GM20000 (cell line): ENCODE measurements at regions not wholly inside any gene's neighbourhood (a gene's known extent, or its start where the extent isn't known, plus 50 kb on each side); places are given as distances from the start of the nearest gene placed in this dataset.
"Not testable (repeated sequence)": the region's sequence is repeated elsewhere in the genome, so short reads cannot be mapped to it uniquely, and the experiment has no call there.

ENCODE experiments used
- DNase-seq: peaks from one replicate; pipeline ENCODE4 v3.0.0; 2012; ENCODE audit warnings: low spot score
- TF ChIP-seq, protein P1 (sequence below): IDR thresholded peaks from 2 replicates; pipeline ENCODE4 v1.5.1; 2012; ENCODE audit warnings: mild to moderate bottlenecking, control low read depth; ENCODE audit errors: extremely low read depth, missing control alignments

DNA sequence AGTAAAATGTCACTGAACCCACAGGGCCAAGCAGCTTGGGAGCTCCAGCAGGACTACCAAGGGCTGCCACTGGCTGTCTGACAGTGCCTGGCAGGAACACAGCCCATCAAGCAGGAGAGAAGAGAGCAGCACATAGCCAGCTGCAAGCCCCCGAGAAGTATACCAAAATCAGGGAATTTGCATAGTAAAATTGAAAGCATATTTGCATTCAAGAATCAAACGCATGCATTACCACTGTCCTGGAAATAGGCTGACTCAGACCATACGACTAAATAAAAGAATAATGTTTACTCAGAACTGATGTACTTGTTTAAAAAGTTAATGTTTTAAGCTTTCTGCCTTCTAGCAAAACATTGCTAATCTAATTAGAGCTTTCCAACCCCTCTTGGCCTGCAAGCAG lies 298.1 kb downstream of the TFAP2B start:
- TF ChIP-seq, protein P1, sequence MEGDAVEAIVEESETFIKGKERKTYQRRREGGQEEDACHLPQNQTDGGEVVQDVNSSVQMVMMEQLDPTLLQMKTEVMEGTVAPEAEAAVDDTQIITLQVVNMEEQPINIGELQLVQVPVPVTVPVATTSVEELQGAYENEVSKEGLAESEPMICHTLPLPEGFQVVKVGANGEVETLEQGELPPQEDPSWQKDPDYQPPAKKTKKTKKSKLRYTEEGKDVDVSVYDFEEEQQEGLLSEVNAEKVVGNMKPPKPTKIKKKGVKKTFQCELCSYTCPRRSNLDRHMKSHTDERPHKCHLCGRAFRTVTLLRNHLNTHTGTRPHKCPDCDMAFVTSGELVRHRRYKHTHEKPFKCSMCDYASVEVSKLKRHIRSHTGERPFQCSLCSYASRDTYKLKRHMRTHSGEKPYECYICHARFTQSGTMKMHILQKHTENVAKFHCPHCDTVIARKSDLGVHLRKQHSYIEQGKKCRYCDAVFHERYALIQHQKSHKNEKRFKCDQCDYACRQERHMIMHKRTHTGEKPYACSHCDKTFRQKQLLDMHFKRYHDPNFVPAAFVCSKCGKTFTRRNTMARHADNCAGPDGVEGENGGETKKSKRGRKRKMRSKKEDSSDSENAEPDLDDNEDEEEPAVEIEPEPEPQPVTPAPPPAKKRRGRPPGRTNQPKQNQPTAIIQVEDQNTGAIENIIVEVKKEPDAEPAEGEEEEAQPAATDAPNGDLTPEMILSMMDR: no peak

DNA sequence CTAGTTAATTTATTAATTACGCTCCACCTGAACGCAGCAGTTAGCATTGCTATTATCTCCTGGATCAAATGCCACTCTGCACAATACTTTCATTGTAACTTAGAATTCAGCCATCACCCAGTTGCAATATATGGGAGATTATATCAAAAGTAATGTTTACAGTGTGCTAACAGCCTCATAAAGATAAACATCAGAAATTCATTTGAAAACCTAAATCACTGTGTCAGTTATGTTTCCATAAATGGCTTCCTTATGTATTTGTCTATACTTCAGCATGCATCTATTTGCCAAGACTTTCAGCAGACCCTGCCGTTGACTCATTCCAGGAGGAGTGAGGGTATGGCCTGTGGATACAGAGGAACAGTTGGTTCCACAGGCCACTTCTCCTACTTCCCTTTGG lies 300.1 kb downstream of the TFAP2B start:
- TF ChIP-seq, protein P1: no peak
- no peak for DNase-seq

More for the DNA sequence above, 298.1 kb downstream of the TFAP2B start:
- DNase-seq: no peak

DNA sequence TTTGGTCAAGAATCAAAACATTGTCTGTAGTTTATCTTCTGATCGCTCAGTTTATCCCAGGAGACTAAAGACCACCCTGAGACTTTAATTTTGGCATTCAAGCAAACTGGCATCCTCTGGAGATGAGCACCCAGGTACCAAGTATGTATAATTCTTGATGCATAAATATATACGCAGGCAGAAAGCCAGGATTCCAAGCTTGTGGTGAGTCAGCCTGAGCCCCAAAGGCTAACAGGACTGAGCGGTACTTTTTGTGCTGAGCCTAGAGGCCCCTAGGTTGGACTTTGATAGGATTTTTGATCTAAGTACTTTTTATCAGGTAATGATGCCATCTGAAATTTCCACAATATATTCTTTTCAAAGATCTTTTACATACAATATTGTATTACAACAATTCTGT lies 301.3 kb downstream of the TFAP2B start:
- TF ChIP-seq, protein P1: no peak
- DNase-seq: no peak

DNA sequence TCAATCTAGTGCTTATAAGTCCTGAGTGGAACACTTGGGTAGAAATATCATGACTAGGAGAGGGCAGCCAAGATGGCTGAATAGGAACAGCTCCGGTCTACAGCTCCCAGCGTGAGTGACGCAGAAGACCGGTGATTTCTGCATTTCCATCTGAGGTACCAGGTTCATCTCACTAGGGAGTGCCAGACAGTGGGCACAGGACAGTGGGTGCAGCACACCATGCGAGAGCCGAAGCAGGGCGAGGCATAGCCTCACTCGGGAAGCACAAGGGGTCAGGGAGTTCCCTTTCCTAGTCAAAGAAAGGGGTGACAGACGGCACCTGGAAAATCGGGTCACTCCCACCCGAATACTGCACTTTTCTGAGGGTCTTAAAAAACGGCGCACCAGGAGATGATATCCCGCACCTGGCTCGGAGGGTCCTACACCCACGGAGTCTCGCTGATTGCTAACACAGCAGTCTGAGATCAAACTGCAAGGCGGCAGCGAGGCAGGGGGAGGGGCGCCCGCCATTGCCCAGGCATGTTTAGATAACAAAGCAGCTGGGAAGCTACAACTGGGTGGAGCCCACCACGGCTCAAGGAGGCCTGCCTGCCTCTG lies 302.8 kb downstream of the TFAP2B start:
- DNase-seq: not testable (repeated sequence)

DNA sequence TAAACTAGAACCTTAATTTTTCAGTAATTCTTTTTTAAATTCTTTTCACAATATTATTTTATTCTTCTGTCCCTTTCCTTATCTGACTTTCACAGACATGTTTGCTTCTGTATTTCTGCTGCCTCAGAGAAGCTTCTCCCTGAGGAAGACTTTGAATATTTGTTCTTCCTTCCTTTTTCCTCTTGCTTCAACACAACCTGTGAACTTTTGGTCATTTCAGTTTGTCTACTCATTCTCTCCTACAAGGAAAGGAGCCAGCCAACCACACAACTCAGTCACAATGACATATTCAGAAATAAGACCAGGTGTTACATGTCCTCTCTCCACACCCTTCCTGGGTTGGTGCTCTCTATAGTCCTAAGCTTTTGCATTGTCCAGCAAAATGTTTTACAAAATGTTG lies 310.4 kb downstream of the TFAP2B start:
- DNase-seq: no peak
- TF ChIP-seq, protein P1: no peak

DNA sequence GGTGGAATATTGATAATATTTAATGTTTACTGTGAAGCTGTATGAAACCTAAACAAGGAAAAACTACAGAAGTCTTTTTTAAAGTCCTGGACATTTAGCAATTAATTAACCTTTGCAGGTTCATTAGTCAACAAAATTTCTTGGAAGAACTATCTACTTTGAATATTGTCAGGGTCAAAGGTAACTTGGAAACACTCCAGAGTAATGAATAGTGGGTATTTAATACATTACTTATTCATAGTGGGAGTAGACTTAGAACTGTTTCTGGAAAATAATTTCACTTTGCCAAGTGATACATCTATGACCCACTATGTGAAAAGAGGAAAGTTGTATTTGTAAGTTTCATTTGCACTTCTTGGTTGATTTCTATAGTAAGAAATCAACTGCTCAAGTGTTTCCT lies 319.1 kb downstream of the TFAP2B start:
- no peak for DNase-seq
- TF ChIP-seq, protein P1: no peak

DNA sequence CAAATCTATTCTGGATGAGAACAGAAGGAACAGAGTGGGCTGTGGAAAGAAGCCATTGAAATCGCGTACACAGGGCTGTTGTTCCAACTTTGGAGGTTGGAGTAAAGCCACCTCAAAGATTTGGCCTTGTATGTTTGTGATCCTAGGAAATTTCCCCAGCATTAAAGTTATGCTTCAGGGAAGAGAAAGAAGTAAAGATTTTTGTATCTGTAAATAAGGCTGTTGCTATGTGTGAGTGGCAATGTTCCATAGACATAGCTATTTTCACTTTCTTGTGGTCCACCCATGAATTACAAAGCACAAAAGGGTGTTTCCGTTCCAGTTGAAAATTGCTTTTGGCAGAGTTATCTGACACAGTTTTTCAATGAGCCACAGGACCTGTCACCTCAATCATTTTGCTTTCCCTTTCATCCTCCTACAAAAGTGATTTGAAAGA lies 321.3 kb downstream of the TFAP2B start:
- TF ChIP-seq, protein P1: no peak
- no peak for DNase-seq

DNA sequence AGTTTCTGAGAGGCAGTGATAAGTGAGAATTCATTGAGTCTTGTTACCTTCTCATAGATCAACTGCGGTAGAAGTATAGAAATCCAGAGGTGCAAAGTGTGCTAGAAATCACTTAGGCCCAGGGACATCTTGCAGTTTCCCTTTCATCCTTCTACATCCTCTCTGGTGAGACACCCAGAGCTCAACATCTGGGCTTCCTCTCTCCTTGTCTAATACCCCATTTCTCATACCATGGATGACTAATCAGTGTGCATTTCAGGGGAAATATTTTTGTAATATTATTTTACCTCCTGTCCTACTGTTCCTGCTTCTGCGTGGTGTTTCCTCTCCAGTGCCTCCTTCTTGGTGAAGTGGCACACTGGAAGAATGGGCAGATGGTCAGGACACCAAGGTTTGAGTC lies 322.4 kb downstream of the TFAP2B start:
- DNase-seq: no peak
- TF ChIP-seq, protein P1: no peak
